ENCODE measurements at regions not wholly inside any gene's neighbourhood (a gene's known extent, or its start where the extent isn't known, plus 50 kb on each side); places are given as distances from the start of the nearest gene placed in this dataset.

GRCh38 chr5:83810511-83810910 is 89.9 kb upstream of the HAPLN1 start:
- TF ChIP-seq EZH2phosphoT487 (IDR thresholded peaks at IDR 0.05; ENCODE audit: insufficient read depth, low read depth) (no peak), EZH2 (IDR thresholded peaks at IDR 0.05; ENCODE audit: insufficient read depth, poor library complexity, severe bottlenecking) (no peak)

All from GM23248 (cell line).